ENCODE measurements at regions not wholly inside any gene's neighbourhood (a gene's known extent, or its start where the extent isn't known, plus 50 kb on each side); places are given as distances from the start of the nearest gene placed in this dataset.

- TF ChIP-seq, protein P1, sequence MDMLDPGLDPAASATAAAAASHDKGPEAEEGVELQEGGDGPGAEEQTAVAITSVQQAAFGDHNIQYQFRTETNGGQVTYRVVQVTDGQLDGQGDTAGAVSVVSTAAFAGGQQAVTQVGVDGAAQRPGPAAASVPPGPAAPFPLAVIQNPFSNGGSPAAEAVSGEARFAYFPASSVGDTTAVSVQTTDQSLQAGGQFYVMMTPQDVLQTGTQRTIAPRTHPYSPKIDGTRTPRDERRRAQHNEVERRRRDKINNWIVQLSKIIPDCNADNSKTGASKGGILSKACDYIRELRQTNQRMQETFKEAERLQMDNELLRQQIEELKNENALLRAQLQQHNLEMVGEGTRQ (IDR thresholded peaks at IDR 0.05; ENCODE audit: low read depth, low read length): no peak
- TF ChIP-seq, protein P2, sequence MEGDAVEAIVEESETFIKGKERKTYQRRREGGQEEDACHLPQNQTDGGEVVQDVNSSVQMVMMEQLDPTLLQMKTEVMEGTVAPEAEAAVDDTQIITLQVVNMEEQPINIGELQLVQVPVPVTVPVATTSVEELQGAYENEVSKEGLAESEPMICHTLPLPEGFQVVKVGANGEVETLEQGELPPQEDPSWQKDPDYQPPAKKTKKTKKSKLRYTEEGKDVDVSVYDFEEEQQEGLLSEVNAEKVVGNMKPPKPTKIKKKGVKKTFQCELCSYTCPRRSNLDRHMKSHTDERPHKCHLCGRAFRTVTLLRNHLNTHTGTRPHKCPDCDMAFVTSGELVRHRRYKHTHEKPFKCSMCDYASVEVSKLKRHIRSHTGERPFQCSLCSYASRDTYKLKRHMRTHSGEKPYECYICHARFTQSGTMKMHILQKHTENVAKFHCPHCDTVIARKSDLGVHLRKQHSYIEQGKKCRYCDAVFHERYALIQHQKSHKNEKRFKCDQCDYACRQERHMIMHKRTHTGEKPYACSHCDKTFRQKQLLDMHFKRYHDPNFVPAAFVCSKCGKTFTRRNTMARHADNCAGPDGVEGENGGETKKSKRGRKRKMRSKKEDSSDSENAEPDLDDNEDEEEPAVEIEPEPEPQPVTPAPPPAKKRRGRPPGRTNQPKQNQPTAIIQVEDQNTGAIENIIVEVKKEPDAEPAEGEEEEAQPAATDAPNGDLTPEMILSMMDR (conservative IDR thresholded peaks at IDR 0.05; ENCODE audit: low read depth, low read length): no peak
- TF ChIP-seq NFE2L2 (IDR thresholded peaks at IDR 0.05; ENCODE audit: low read depth, low read length) (no peak), MAFK (IDR thresholded peaks at IDR 0.05; ENCODE audit: low read depth, low read length) (no peak)
These were observed 76.2 kb upstream of the GRXCR1 start for GRCh38 chr4:42816189-42816879.

All from IMR-90 (cell line).